GM23248 (cell line): ENCODE measurements at regions not wholly inside any gene's neighbourhood (a gene's known extent, or its start where the extent isn't known, plus 50 kb on each side); places are given as distances from the start of the nearest gene placed in this dataset. TPM values are rescaled to one million over a fixed set of nuclear protein-coding genes. Genes with fewer than 3 reads are reported as not detected.

Experiments used
- DNase-seq: peaks from one replicate; pipeline ENCODE4 v3.0.0-alpha.2; 2015
- H2AFZ ChIP-seq: fragments of 200-600 bp; sonication (generic); 2 replicates; pipeline ENCODE4 v1.6.1; 2016; ENCODE audit warnings: antibody characterized with exemption
- H3F3A ChIP-seq: fragments of 200-600 bp; sonication (generic); 2 replicates; pipeline ENCODE4 v1.6.1; 2016; ENCODE audit warnings: mild to moderate bottlenecking, antibody characterized with exemption, mixed run types; ENCODE audit not compliant: insufficient read depth
- H3K27ac ChIP-seq: fragments of 200-600 bp; sonication (generic); 2 replicates; pipeline ENCODE4 v1.5.1; 2016; ENCODE audit warnings: mild to moderate bottlenecking
- H3K27me3 ChIP-seq: fragments of 200-600 bp; sonication (generic); replicated peaks from 2 replicates; pipeline ENCODE4 v1.6.1; 2016; ENCODE audit warnings: mild to moderate bottlenecking; ENCODE audit not compliant: insufficient read depth
- H3K36me3 ChIP-seq: fragments of 200-600 bp; sonication (generic); 2 replicates; pipeline ENCODE4 v1.6.1; 2016; ENCODE audit warnings: low read depth, mild to moderate bottlenecking
- H3K4me1 ChIP-seq: fragments of 200-600 bp; sonication (generic); 2 replicates; pipeline ENCODE4 v1.6.1; 2016; ENCODE audit warnings: mild to moderate bottlenecking; ENCODE audit not compliant: insufficient read depth
- H3K4me2 ChIP-seq: fragments of 200-600 bp; sonication (generic); one replicate; pipeline ENCODE4 v1.6.1; 2016; ENCODE audit warnings: mild to moderate bottlenecking; ENCODE audit not compliant: unreplicated experiment
- H3K4me3 ChIP-seq: fragments of 200-600 bp; sonication (generic); 2 replicates; pipeline ENCODE4 v1.5.1; 2016; ENCODE audit warnings: mild to moderate bottlenecking
- H3K79me2 ChIP-seq: fragments of 200-600 bp; sonication (generic); 2 replicates; pipeline ENCODE4 v1.6.1; 2016; ENCODE audit warnings: mild to moderate bottlenecking; ENCODE audit not compliant: insufficient read depth
- H3K9ac ChIP-seq: fragments of 200-600 bp; sonication (generic); 2 replicates; pipeline ENCODE4 v1.6.1; 2016; ENCODE audit warnings: mild to moderate bottlenecking
- H3K9me2 ChIP-seq: fragments of 200-600 bp; sonication (generic); 2 replicates; pipeline ENCODE4 v1.6.1; 2016; ENCODE audit warnings: mixed run types, mild to moderate bottlenecking, moderate library complexity; ENCODE audit not compliant: insufficient read depth
- H3K9me3 ChIP-seq: fragments of 200-600 bp; sonication (generic); one replicate; pipeline ENCODE4 v1.6.1; 2017; ENCODE audit warnings: low read depth
- H4K20me1 ChIP-seq: fragments of 200-600 bp; sonication (generic); 2 replicates; pipeline ENCODE4 v1.6.0; 2016; ENCODE audit not compliant: insufficient read depth
- EZH2 ChIP-seq: fragments of 200-600 bp; sonication (generic); IDR thresholded peaks from 2 replicates; pipeline ENCODE4 v1.6.1; 2018; ENCODE audit warnings: antibody characterized with exemption, mild to moderate bottlenecking; ENCODE audit not compliant: insufficient read depth, poor library complexity, severe bottlenecking
- EZH2phosphoT487 ChIP-seq: fragments of 200-600 bp; sonication (generic); IDR thresholded peaks from 2 replicates; pipeline ENCODE4 v1.6.1; 2018; ENCODE audit warnings: antibody characterized with exemption, moderate library complexity, mild to moderate bottlenecking, low read depth; ENCODE audit not compliant: insufficient read depth
- WGBS, 2 experiments: methylation state at CpG; one replicate each; pipeline ENCODE4 v1.1.6; 2015 to 2017; ENCODE audit warnings: low lambda C conversion rate in 2 of 2, low coverage in 1 of 2; ENCODE audit errors: missing lambda C conversion rate in 2 of 2; 5-methylcytosine and 5-hydroxymethylcytosine counted together
- in situ Hi-C: fragments of 300-500 bp; cut with MboI; formaldehyde crosslinking; loops from 2 replicates; pipeline ENCODE4 v1.15.0; 2020
- small RNA-seq: library from RNA; depleted of rRNA; stranded (forward); fragments of <200 nt; gene quantifications from one replicate; pipeline ENCODE3, GENCODE V24; 2014; ENCODE audit warnings: low read depth, low replicate concordance

GRCh38 chr3:67704322-67704721 is 49.9 kb upstream of the SUCLG2 start:
- Histone ChIP-seq H3K36me3 (no peaks in the 10 kb centered on the region), H3K27ac (no peak overlapping the region), H3K9ac (no peak overlapping the region), H2AFZ (no peak overlapping the region), H3K9me2 (no peaks in the 10 kb centered on the region), H3K79me2 (no peaks in the 10 kb centered on the region), H3K27me3 (no peaks in the 10 kb centered on the region), H3K4me2 (no peak overlapping the region), H3K9me3 (no peaks in the 10 kb centered on the region), H4K20me1 (no peaks in the 10 kb centered on the region), H3K4me3 (no peak overlapping the region), H3K4me1 (no peaks in the 10 kb centered on the region), H3F3A (no peaks in the 10 kb centered on the region)
- TF ChIP-seq EZH2phosphoT487 (no peak), EZH2 (no peak)
- whole genome bisulfite sequencing, 2 experiments: 73 to 80% methylated on average over 4 of the region's 4 CpGs
- in situ Hi-C loops: no loop called here
- no peak for DNase-seq

Small RNA genes lying in the stretch of these regions (small RNA-seq; reads per million reads assigned to genes)
- not detected for gene AC107626.1
